GM10266 (cell line): ENCODE measurements at regions not wholly inside any gene's neighbourhood (a gene's known extent, or its start where the extent isn't known, plus 50 kb on each side); places are given as distances from the start of the nearest gene placed in this dataset.

Source experiments
- DNase-seq: peaks from one replicate; pipeline ENCODE4 v3.0.0; 2012; ENCODE audit errors: extremely low spot score
- CTCF ChIP-seq: IDR thresholded peaks from 2 replicates; pipeline ENCODE4 v1.5.1; 2012; ENCODE audit warnings: mild to moderate bottlenecking, low read depth; ENCODE audit not compliant: control insufficient read depth, insufficient read depth; ENCODE audit errors: missing control alignments

- no peak for DNase-seq
- no peak for TF ChIP-seq CTCF
Measured at GRCh38 chr2:239519089-239519920, 118.5 kb upstream of the HDAC4 start.

GRCh38 chr2:239518286-239519088 is 117.7 kb upstream of the HDAC4 start:
- DNase-seq, result no peak
- no peak for TF ChIP-seq CTCF

- DNase-seq, result no peak
- no peak for TF ChIP-seq CTCF
Measured at GRCh38 chr2:239517686-239518085, 116.9 kb upstream of the HDAC4 start.

- no peak for TF ChIP-seq CTCF
- DNase-seq, result no peak
Measured at GRCh38 chr2:239516954-239517305, 116.1 kb upstream of the HDAC4 start.

- DNase-seq, result no peak
- TF ChIP-seq CTCF, result no peak
Measured at GRCh38 chr2:239516286-239516953, 115.6 kb upstream of the HDAC4 start.

- TF ChIP-seq CTCF, result no peak
- no peak for DNase-seq
Measured at GRCh38 chr2:239514754-239515530, 114.1 kb upstream of the HDAC4 start.
